MM.1S (cell line): ENCODE measurements at regions not wholly inside any gene's neighbourhood (a gene's known extent, or its start where the extent isn't known, plus 50 kb on each side); places are given as distances from the start of the nearest gene placed in this dataset.

ENCODE experiments used
- EZH2 ChIP-seq: fragments of 300-600 bp; sonication (generic); optimal IDR thresholded peaks from 2 replicates; pipeline ENCODE3; 2017; ENCODE audit warnings: low read depth, mild to moderate bottlenecking, antibody characterized with exemption, low read length, mixed read lengths
- EZH2phosphoT487 ChIP-seq: fragments of 300-600 bp; sonication (generic); IDR thresholded peaks from 2 replicates; pipeline ENCODE4 v1.6.1; 2018; ENCODE audit warnings: antibody characterized with exemption, low read length
- TF ChIP-seq, protein P1 (sequence below): fragments of 300-600 bp; sonication (generic); IDR thresholded peaks from 2 replicates; pipeline ENCODE4 v1.5.1; 2016; ENCODE audit warnings: antibody characterized with exemption, low read length, mixed read lengths

GRCh38 chr15:100758555-100758954 lies 121.1 kb upstream of the ALDH1A3 start:
- TF ChIP-seq, protein P1, sequence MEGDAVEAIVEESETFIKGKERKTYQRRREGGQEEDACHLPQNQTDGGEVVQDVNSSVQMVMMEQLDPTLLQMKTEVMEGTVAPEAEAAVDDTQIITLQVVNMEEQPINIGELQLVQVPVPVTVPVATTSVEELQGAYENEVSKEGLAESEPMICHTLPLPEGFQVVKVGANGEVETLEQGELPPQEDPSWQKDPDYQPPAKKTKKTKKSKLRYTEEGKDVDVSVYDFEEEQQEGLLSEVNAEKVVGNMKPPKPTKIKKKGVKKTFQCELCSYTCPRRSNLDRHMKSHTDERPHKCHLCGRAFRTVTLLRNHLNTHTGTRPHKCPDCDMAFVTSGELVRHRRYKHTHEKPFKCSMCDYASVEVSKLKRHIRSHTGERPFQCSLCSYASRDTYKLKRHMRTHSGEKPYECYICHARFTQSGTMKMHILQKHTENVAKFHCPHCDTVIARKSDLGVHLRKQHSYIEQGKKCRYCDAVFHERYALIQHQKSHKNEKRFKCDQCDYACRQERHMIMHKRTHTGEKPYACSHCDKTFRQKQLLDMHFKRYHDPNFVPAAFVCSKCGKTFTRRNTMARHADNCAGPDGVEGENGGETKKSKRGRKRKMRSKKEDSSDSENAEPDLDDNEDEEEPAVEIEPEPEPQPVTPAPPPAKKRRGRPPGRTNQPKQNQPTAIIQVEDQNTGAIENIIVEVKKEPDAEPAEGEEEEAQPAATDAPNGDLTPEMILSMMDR: no peak
- no peak for TF ChIP-seq EZH2
- no peak for TF ChIP-seq EZH2phosphoT487
